GM19372 (cell line): ENCODE measurements at regions not wholly inside any gene's neighbourhood (a gene's known extent, or its start where the extent isn't known, plus 50 kb on each side); places are given as distances from the start of the nearest gene placed in this dataset.
"Not testable (repeated sequence)": the region's sequence is repeated elsewhere in the genome, so short reads cannot be mapped to it uniquely, and the experiment has no call there.

Experiments used
- ATAC-seq: cut with Tn5 transposase; IDR thresholded peaks from one replicate; pipeline ENCODE4 v1.9.1; 2021; ENCODE audit warnings: mild to moderate bottlenecking, low read depth, moderate library complexity; ENCODE audit not compliant: unreplicated experiment

DNA sequence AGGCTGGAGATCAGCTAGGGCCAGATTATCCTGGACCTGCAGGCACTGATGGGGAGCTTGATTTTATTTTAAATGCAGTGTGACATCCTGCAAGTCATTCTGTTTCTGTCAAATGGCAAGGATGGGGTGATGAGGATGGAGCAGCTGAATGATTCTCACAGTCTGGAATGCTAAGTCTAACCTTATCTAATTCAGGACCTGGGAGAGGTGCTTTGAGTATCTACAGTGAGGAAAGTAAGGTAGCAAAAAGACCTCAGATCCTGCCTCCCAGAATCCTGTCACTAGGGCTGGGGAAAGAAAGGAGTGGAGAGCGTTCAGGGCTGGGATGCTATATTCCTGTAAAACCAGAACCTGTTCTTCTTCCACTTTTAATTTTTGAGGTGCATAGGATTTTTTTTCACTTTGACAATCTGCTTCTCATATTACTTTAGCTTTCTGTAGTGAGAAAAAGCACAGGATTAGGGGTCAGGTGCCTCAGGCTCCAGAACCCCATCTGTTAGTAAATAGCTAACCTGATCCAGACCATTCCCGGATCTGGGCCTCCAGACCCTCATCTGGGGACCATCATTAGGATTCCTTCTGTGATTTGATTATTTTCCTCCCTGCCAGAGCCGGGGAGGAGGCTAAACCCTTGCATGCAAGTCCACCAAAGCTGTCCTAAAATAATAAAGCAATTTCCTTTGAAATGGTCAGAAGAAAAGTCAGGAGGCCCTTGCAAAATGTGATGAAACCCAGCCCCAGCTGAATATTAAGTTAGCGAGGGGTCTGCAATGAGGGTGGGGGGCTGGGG lies 54.7 kb downstream of the ASCL1 start:
- no peak for ATAC-seq

DNA sequence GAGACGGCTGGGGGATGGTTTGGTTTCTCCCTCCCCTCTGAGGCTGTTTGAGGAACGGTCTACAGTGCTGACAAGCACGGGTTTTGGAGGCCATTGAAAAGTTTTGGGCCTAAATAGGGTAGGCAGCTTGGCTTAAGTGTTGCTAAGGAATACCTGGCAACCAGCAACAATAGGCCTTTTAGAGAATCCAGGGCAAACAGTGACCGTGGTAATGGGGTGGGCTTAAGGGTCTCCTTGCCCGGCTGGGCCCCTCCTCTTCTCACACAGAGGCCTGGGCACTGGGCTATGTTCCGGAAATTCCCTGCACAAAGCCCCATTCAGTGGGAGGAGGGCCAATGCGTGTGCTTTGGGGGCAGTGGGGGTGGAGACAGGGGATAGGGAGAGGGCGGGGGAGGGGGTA lies 55.4 kb downstream of the ASCL1 start:
- no peak for ATAC-seq

DNA sequence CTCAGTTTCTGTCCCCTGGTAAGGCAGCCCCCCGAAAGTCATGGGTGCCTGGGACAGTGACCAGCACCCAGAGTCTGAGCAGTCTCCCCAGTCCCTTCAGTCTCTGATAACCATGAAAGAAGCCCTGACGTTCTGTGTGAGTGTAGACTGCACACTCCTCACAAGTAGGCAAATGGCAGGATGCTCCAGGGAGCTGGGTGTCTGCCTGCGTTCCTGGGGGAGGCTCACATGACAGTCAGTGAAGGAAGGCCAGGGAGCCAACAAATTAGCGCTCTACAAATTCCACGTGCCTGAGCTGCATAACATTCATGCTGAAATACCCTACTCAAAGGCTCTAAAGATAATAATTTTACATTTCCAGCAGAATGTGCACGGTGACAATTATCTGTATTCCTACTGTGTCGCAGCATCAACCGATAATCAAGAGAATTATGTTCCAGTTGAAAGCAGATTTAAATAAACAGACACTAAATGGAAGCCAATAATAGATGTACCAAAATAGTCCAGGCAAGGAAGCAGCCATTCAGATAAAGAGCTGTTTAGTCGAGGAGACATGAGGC lies 56.3 kb downstream of the ASCL1 start:
- ATAC-seq: no peak

DNA sequence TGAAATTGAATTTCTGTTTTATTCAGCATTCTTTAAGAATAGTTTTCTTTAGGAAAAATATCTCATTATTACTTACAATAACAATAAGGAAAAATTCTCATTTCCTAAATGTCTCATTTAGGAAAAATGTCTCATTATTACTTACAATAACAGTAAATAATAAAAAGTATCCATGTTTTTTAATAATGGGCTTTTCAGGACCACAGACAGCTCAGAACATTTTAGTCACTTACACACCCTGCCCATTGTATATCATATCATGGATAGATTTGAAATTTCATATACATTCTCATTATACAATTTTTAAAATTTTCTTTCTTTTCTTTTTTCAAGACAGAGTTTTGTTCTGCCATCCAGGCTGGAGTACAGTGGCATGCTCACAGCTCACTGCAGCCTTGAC lies 58.9 kb downstream of the ASCL1 start:
- no peak for ATAC-seq

DNA sequence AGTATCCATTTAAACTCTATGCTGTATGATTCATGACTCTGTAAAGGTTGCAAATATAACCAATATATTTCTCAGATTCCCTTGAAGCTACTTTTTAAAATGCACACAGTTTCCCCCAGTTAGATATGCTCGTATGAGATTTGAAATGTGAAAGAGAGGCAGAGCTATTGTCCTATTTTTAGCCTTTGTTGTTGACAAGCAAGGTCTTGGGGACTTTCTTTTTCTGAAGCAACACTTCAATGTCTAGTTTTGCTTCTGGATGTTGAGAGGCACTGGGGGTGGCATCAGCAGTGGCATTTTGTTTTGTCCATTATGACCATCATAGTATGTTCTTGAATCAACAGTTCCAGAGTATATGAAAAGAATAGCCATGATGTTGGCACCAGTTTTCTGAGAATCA lies 63.4 kb downstream of the ASCL1 start:
- ATAC-seq: no peak

DNA sequence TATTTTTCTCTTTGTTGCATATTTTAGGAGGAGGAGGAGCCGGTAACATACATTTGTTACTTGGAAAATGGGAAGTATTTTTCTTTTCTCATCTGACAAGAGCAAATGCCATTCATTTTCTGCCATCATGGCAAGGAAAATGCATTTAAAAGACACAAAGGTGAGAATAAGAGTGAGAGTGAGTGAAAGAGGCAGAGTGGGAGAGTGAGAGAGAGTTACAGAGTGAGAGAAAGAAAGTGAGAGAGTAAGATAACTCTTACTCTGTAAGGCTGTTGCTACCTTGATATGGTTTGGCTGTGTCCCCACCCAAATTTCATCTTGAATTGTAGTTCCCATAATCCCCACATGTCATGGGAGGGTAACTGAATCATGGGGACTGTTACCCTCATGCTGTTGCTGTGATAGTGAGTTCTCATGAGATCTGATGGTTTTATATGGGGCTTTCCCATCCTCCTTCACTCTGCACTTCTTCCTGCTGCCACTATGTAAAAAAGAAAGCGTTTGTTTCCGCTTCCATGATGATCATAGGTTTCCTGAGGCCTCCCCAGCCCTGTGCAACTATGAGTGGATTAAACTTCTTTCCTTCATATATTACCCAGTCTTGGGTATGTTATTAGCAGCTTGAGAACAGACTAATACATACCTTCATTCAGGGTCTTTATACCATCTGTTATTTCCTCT lies 64.2 kb downstream of the ASCL1 start:
- ATAC-seq: no peak

DNA sequence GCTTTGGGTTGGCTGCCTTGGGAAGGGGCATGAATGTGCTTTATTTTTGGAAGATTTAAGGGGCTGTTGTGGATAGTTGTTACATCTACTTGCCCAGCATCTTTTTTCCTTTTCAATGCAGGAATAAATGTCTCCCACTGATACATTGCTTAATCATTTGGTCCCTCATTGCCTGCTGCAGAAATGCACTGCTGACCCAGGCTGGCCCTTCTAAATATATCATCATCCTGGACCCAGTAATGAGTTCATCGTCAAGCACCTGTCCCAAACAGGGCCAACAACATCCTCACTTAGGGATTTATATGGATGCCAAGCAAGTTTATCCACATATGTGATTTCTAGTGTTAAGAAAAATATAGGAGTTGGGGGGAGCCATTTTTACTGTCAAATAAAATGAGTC lies 67.2 kb downstream of the ASCL1 start:
- no peak for ATAC-seq

DNA sequence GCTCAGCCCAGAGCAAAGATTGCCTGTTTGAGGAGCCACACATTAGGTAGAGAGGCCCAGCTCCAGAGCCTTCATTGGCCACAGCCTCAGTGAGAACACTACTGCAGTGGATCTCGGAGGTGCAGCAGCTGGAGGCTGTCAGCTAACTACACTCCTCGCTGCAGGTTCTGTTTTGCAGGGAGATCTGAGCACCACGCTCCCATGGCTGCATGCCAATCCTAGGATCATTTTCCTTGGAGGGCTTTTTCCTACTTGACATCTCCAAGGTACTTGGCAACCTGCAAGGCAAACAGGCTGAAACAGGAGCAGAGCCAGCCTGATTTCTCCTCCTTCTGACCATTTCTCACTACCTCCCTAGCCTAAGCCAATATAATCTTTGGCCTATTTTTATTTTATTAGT lies 69.2 kb downstream of the ASCL1 start:
- not testable (repeated sequence) for ATAC-seq

DNA sequence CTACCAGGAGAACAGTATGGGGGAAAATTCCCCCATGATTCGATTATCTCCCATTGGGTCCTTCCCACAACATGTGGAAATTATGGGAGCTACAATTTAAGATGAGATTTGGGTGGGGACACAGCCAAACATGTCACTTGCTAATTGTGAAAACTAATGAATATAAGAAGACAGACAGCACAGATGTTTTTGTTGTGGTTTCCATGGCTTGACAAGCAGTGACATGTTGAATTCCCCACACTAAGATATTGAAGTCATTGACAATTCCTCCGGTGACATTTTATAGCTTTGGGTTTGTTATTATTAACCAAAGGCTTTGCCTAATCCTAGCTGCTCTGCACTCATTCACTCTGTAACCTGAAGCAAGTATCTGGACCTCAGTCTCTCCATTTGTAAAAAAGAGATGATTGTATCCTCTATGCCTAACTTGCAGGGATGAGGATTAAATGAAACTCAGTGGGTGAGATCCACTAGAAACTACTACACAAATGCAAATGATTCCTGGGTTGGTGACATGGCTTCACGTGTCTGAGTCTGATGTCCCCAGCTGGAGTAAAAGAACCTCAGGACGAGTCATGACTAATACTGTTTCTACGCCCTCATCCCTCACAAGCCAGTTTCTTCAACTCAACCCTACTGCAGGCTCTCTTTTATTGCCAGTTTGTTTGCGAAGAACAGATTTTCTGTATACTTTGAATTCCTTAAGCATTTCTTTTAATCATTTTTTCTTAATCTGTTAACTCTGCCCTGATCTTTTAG lies 71.6 kb downstream of the ASCL1 start:
- no peak for ATAC-seq

DNA sequence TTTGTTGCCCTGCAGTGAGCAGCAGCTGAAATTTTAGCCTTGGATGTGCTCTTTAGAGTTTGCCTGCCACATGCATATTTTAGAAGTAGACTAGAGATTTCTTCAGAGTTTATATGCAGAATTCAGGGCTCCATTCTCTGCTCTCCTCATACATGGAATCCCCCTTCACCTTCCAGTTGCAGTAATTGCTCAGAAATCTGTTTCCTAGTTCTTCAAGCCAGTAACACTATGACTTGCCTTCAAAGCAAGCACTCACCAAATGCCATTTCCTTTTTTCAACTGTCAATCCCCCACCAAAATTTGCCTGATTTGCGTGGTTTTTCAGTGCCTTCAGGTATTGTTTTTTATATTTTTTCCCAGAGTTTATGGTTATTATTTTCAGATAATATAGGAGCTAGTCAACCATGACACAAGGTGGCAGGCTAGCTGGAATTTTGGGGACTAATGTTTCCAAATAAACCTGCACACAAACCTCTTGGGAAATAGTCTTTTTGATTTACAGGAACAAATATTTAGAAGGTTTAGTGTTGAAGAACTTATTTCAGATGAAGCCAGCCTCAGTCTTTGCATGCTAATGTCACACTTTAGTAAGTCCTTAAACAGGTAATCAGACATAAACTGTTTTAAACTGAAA lies 79.2 kb downstream of the ASCL1 start:
- no peak for ATAC-seq

DNA sequence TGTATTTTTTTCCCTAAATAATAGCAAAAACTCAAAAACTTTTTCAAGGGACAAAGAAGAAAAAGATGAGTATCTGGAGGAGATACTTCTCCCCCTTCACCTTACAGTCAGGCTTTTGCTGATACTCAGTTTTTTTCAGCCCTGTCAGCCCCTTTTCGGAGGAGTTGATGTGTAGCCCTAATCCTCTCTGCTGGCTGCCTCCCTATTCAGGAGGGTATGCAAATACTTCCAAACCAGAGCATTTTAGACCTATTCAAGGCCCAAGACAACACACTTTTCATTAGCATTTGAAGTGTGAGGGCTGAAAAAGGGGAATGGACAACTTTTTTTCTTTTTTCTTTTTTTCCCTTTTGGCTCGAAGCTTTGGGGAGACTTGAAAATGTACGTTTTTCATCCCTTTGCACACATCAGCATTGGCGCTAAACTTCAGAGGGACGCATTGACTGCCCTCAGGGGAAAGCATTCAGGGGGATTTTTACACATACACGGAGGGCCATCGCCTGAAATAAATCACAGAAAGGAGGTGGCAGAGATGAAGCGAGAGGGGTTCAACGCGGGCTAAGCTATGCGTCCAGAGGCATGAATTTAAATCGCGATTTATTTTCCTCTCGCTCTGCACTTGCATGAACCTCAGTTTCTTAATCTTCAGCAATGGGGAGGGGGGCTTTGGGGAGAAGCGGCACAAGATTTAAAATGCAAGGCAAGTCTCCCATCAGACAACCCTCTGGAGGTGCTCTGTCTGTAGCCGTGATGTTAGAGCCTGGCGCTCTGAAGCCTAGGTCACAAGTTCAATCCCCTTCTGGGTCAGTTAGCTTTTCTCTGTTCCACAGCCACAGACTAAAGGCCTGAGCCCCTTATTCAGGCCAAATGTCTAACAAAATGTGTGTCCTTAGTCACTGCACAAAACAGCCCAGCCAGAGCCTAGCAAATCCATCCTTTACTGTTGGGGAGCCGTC lies 86.3 kb downstream of the ASCL1 start:
- no peak for ATAC-seq

DNA sequence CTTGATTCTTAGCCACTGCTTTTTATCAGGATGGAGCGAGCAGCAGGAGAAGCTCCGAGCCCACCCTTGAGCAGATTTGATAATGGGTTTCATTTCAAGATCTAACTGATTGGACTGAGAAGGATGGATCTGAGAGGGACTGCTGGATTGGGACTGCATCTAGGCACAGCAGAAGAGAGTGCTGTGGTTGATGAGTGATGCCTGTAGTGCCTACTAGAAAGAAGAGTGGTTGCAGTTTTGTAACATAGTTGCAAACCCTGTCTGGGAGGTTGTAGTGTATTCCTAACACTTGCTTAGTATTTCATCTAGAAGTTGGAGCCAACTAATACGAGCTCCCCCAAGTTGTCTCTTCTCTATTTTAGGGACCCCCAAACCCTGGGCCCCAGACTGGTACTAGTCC lies 88.7 kb downstream of the ASCL1 start:
- no peak for ATAC-seq

DNA sequence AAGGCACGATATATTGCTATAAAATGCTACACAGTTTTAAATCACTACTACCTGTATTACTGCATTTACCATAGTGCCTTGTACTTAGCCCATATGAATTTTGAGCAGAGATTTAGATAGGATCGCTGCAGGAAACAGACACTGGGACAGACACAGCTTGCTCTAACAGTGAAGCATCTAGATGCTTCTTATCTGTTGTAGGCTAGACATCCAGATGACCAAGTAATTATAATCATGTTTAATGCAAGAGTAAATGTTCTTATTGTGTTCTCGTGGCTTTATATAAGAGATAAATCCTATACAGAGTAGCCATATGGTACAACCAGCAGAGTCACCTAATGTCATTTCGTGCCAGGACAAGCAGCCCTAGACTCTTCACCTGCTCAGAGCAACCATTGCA lies 92.8 kb downstream of the ASCL1 start:
- ATAC-seq: no peak

DNA sequence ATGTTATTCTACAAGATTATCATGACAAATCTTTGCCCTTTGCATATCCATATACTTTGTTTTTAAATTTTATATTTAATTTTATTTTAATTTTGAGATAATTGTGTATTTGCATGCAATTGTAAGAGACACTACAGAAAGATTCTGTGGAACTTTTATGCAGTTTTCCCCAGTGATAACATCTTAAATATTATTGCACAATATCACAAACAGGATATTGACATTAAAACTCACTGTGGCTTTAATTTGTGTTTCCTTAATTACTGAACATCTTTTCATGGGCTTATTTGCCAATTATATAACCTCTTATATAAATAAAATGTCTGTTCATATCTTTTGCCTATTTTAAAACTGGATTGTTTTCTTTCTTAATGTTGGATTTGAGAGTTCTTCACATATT lies 95.6 kb downstream of the ASCL1 start:
- ATAC-seq: no peak

DNA sequence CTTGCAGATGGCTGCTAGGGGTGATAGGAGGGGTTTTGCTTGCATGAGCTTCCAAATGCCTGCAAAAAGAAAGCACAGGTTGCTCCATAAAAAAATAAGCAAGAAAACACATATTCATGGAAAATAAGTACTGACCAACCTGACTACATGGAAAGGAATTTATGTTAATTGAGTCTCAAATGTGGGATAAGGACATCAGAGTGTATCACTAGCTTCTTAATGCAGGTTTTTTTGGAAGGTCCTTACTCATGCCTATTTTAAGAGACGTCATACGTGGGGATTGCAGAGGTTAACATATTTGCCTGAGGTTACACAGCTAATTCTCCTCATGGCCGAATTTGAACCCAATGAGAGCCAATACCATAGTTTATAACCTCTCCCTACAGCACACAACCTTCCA lies 116.2 kb downstream of the ASCL1 start:
- ATAC-seq: no peak

DNA sequence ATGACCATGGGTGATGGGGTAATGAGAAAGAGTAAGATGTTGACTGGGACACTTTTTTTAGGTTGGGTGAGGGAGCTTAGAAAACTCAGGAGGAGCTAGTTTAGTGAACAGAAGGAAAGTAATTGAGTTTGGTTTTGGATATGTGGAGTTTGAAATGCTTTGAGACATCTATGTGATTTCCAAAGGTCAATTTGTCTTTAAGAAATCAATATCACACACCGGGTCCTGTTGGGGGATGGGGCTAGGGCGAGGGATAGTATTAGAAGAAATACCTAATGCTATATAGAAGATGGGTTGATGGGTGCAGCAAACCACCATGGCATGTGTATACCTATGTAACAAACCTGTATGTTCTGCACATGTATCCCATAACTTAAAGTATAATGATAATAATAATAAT lies 118.4 kb downstream of the ASCL1 start:
- ATAC-seq: no peak

DNA sequence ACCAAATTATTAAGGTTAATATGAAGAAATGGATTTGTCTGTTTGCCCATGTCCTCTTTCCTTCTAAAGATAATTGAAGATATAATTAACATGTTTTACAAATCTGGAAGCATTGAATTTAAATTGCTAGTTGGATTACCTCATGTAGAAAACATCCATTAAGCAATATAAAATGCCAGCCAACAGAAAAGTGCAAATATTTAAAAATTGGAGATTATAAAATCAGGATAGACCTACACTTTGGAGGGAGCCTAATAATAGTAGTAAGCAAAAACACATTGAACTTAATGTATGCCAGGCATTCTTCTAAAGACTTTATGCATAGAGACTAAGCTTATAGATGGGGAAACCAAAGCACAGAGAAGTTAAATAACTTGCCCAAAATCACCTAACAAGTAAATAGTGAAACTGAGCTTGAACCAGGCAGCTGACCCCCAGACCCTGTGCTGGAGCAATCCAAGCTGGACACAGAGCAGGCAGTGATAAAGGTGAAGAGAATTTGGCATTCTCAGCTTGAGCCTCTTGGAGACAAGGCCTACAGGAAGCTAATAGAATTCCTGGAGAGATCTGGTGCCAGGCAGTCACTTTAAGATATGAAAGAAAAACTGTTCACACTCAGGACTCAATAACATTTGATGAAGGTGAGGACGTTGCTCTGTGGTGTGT lies 119.8 kb downstream of the ASCL1 start:
- ATAC-seq: no peak

DNA sequence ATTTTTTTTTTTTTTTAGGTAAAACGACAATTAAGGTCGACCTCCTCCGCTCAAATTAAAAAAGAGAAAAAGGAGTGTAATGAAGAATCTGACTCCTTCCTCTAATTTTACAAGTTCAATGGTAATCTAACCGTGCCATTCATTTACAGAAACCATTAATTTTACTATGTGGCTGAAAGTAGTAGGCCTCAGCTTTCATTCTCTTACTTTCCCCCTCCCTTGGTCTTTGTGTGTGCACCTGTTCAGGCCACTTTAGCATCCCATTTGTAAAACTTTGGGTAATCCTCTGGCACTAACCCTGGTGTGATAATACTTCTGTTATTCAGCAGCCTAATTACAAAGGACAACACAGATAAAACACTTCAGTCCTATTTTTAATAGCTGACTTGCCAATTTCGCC lies 128.1 kb downstream of the ASCL1 start:
- ATAC-seq: no peak

DNA sequence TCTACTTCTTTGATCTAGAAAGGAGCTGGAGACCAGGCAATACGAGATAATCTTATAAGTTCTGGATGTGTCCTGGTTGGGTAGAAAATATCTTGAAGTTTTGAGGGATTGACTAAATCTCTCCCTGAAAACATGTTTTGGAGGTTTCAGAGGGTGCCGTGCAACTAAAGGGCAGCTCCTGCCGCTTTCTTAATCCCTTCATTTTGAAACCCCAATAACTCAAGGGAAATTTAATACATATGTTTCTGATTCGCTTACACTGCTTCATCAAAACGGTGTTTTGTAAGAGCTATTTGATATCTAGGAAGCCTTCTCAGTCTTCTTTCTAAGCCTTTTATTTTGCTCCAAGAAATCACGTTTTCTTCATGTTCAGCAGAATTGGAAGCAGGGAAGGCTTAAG lies 129.0 kb downstream of the ASCL1 start:
- ATAC-seq: no peak
